ENCODE measurements at regions not wholly inside any gene's neighbourhood (a gene's known extent, or its start where the extent isn't known, plus 50 kb on each side); places are given as distances from the start of the nearest gene placed in this dataset.
A peak's percentile ranks its signal among the peaks of the same experiment; 100 is the strongest.

- TF ChIP-seq, protein P1, sequence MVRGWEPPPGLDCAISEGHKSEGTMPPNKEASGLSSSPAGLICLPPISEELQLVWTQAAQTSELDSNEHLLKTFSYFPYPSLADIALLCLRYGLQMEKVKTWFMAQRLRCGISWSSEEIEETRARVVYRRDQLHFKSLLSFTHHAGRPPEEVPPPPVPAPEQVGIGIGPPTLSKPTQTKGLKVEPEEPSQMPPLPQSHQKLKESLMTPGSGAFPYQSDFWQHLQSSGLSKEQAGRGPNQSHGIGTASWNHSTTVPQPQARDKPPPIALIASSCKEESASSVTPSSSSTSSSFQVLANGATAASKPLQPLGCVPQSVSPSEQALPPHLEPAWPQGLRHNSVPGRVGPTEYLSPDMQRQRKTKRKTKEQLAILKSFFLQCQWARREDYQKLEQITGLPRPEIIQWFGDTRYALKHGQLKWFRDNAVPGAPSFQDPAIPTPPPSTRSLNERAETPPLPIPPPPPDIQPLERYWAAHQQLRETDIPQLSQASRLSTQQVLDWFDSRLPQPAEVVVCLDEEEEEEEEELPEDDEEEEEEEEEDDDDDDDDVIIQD (CRISPR knock-in tag; IDR thresholded peaks at IDR 0.05; ENCODE audit: low read depth), result no peak
- TF ChIP-seq ZNF883 (CRISPR knock-in tag; IDR thresholded peaks at IDR 0.05; ENCODE audit: not compliant biosample characterization), result no peak
- no peak for TF ChIP-seq NCOA5 (CRISPR knock-in tag; IDR thresholded peaks at IDR 0.05)
- TF ChIP-seq NR2F1 (CRISPR knock-in tag; IDR thresholded peaks at IDR 0.05), result peak in 1 of 2 experiments; percentile 38; a peak in 1 of 4 replicates
- TF ChIP-seq POLR2A (IDR thresholded peaks at IDR 0.05; ENCODE audit: insufficient read depth in 1 of 2, low read depth in 2 of 2, low read length in 2 of 2), result no peak
- TF ChIP-seq, protein P2, sequence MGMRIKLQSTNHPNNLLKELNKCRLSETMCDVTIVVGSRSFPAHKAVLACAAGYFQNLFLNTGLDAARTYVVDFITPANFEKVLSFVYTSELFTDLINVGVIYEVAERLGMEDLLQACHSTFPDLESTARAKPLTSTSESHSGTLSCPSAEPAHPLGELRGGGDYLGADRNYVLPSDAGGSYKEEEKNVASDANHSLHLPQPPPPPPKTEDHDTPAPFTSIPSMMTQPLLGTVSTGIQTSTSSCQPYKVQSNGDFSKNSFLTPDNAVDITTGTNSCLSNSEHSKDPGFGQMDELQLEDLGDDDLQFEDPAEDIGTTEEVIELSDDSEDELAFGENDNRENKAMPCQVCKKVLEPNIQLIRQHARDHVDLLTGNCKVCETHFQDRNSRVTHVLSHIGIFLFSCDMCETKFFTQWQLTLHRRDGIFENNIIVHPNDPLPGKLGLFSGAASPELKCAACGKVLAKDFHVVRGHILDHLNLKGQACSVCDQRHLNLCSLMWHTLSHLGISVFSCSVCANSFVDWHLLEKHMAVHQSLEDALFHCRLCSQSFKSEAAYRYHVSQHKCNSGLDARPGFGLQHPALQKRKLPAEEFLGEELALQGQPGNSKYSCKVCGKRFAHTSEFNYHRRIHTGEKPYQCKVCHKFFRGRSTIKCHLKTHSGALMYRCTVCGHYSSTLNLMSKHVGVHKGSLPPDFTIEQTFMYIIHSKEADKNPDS (CRISPR knock-in tag; IDR thresholded peaks at IDR 0.05), result no peak
- TF ChIP-seq NFYC (CRISPR knock-in tag; IDR thresholded peaks at IDR 0.05), result no peak
- TF ChIP-seq AKAP8 (CRISPR knock-in tag; IDR thresholded peaks at IDR 0.05), result no peak
- TF ChIP-seq ISX (CRISPR knock-in tag; conservative IDR thresholded peaks at IDR 0.05), result no peak
- no peak for TF ChIP-seq ARID2 (CRISPR knock-in tag; IDR thresholded peaks at IDR 0.05; ENCODE audit: borderline replicate concordance)
- TF ChIP-seq SOX5 (CRISPR knock-in tag; IDR thresholded peaks at IDR 0.05; ENCODE audit: borderline replicate concordance), result no peak
- TF ChIP-seq, protein P3, sequence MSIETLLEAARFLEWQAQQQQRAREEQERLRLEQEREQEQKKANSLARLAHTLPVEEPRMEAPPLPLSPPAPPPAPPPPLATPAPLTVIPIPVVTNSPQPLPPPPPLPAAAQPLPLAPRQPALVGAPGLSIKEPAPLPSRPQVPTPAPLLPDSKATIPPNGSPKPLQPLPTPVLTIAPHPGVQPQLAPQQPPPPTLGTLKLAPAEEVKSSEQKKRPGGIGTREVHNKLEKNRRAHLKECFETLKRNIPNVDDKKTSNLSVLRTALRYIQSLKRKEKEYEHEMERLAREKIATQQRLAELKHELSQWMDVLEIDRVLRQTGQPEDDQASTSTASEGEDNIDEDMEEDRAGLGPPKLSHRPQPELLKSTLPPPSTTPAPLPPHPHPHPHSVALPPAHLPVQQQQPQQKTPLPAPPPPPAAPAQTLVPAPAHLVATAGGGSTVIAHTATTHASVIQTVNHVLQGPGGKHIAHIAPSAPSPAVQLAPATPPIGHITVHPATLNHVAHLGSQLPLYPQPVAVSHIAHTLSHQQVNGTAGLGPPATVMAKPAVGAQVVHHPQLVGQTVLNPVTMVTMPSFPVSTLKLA (IDR thresholded peaks at IDR 0.05), result no peak
- TF ChIP-seq, protein P4, sequence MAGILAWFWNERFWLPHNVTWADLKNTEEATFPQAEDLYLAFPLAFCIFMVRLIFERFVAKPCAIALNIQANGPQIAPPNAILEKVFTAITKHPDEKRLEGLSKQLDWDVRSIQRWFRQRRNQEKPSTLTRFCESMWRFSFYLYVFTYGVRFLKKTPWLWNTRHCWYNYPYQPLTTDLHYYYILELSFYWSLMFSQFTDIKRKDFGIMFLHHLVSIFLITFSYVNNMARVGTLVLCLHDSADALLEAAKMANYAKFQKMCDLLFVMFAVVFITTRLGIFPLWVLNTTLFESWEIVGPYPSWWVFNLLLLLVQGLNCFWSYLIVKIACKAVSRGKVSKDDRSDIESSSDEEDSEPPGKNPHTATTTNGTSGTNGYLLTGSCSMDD (CRISPR knock-in tag; IDR thresholded peaks at IDR 0.05), result no peak
- no peak for TF ChIP-seq TBX3 (IDR thresholded peaks at IDR 0.05; ENCODE audit: borderline replicate concordance)
- no peak for TF ChIP-seq SMAD1 (CRISPR knock-in tag; IDR thresholded peaks at IDR 0.05; ENCODE audit: borderline replicate concordance, low read depth)
- no peak for TF ChIP-seq ZNF430 (CRISPR knock-in tag; IDR thresholded peaks at IDR 0.05)
- TF ChIP-seq, protein P5, sequence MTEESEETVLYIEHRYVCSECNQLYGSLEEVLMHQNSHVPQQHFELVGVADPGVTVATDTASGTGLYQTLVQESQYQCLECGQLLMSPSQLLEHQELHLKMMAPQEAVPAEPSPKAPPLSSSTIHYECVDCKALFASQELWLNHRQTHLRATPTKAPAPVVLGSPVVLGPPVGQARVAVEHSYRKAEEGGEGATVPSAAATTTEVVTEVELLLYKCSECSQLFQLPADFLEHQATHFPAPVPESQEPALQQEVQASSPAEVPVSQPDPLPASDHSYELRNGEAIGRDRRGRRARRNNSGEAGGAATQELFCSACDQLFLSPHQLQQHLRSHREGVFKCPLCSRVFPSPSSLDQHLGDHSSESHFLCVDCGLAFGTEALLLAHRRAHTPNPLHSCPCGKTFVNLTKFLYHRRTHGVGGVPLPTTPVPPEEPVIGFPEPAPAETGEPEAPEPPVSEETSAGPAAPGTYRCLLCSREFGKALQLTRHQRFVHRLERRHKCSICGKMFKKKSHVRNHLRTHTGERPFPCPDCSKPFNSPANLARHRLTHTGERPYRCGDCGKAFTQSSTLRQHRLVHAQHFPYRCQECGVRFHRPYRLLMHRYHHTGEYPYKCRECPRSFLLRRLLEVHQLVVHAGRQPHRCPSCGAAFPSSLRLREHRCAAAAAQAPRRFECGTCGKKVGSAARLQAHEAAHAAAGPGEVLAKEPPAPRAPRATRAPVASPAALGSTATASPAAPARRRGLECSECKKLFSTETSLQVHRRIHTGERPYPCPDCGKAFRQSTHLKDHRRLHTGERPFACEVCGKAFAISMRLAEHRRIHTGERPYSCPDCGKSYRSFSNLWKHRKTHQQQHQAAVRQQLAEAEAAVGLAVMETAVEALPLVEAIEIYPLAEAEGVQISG (CRISPR knock-in tag; IDR thresholded peaks at IDR 0.05), result 0 out of 2 replicates have a peak, but pooled peaks have one; percentile 28
- TF ChIP-seq TEAD2 (CRISPR knock-in tag; IDR thresholded peaks at IDR 0.05), result no peak
Observed at GRCh38 chr5:165630261-165630778, 2124.9 kb downstream of the MAT2B start (continued).
